ENCODE measurements at regions not wholly inside any gene's neighbourhood (a gene's known extent, or its start where the extent isn't known, plus 50 kb on each side); places are given as distances from the start of the nearest gene placed in this dataset.
"Not testable (repeated sequence)": the region's sequence is repeated elsewhere in the genome, so short reads cannot be mapped to it uniquely, and the experiment has no call there.

DNA sequence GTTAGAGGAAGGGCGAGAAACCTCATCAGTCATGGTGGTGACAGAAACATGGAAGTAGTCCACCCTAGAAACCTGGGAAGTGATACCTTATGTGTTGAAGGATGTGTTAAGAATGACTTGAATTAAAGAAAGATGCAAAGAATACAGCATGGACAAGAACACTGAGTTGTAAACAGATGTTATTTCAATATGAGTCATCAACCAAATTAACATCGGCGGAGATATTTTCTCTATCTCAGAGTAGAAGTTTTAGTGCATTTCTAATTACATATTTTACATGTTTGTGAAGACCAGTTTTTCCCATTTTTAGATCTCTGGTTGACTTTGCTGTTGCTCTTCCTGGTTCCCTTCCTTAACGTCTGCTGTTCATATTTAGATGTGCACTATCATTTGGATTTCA lies 268.8 kb upstream of the TBL1XR1 start:
- POLR2A ChIA-PET = no interaction called here
- DNase-seq (ENCODE audit: low read depth, low spot score) = no peak
- CTCF ChIA-PET = no interaction called here
- no peak overlapping the region for H3K4me3 ChIP-seq (ENCODE audit: low read depth, low read length)
- TF ChIP-seq, protein P1, sequence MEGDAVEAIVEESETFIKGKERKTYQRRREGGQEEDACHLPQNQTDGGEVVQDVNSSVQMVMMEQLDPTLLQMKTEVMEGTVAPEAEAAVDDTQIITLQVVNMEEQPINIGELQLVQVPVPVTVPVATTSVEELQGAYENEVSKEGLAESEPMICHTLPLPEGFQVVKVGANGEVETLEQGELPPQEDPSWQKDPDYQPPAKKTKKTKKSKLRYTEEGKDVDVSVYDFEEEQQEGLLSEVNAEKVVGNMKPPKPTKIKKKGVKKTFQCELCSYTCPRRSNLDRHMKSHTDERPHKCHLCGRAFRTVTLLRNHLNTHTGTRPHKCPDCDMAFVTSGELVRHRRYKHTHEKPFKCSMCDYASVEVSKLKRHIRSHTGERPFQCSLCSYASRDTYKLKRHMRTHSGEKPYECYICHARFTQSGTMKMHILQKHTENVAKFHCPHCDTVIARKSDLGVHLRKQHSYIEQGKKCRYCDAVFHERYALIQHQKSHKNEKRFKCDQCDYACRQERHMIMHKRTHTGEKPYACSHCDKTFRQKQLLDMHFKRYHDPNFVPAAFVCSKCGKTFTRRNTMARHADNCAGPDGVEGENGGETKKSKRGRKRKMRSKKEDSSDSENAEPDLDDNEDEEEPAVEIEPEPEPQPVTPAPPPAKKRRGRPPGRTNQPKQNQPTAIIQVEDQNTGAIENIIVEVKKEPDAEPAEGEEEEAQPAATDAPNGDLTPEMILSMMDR (IDR thresholded peaks at IDR 0.05; ENCODE audit: insufficient read depth, low read length, missing control alignments) = no peak

DNA sequence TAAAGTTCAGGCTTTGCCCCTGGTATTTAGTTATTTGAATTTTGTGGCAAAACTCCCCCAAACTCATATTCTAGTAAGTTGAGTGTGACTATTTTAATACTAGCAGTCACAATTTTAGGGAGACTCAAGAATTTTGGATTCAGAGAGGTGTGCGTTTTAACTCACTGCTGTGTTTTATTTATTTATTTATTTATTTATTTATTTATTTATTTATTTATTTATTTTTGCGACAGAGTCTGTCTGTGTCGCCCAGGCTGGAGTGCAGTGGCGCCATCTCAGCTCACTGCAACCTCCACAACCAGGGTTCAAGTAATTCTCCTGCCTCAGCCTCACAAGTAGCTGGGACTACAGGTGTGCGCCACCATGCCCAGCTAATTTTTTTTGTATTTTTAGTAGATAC lies 269.3 kb upstream of the TBL1XR1 start:
- CTCF ChIA-PET = interaction anchor here (2.0 kb wide), 1 partner anchor 312 kb away, joined by 5 read pairs; no protein-coding TSS in a partner anchor
- H3K4me3 ChIP-seq (ENCODE audit: low read depth, low read length); POLR2A ChIA-PET; DNase-seq (ENCODE audit: low read depth, low spot score): not testable (repeated sequence)

DNA sequence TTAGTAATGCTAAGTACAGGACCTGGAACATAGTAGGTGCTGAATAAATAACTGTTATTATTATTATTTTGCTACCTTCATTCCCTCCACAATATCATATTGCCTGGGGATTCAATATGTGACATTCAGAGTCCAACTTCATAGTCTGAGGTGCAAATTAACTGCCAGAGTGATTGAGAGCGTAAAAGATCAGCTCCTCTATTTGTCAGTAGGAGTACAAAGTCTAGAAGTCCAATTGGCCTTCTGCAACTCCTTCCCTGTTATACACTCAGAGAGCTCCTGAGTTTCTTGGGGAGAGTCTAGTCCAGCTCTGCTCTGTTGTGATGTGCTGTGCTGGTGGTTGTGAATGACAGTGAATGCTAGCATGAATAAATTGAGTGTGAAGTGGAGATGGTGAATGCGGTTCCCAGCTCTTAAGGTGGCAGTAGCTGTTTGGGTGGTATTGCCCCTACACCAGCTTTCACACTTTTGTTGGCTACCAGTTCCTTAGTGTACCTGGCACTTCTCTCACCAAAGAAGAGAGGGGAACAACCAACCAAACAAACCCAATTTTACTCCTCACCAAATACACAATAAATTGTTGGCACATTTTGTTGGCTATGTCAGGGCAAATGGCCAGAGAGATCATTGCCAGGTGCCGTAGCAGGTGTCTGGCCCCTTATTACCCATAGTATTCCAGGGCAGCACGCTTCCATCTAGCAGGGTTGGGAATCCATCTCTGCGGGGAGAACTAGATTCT lies 270.1 kb upstream of the TBL1XR1 start:
- H3K4me3 ChIP-seq (ENCODE audit: low read depth, low read length) = no peak overlapping the region
- POLR2A ChIA-PET = interaction anchor here (0.7 to 1.4 kb wide), 3 partner anchors 122 to 439 kb away, joined by 3 to 4 read pairs (median 3); no protein-coding TSS in a partner anchor
- DNase-seq (ENCODE audit: low read depth, low spot score) = no peak
- TF ChIP-seq, protein P1 (IDR thresholded peaks at IDR 0.05; ENCODE audit: insufficient read depth, low read length, missing control alignments) = no peak
- CTCF ChIA-PET = interaction anchor here (2.0 kb wide), 1 partner anchor 311 kb away, joined by 5 read pairs; no protein-coding TSS in a partner anchor

DNA sequence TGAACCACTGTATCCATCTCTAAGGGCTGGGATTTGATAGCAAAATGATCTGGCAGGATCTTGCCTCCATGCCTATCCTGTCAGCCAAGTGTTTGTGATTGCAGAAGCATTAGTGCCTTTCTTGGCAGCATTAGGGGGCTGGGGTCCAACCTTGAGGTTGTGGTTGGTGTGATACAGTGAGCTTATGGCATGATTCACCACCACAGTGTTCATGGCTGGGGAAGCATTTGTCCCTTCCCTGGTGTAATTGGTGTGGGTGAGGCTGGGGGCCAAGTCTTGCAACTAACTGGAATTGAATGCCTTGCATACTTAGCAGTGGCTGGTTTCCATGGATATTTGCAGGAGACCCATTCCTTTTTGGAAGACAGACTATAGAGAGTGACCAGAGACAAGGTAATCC lies 271.0 kb upstream of the TBL1XR1 start:
- ChIA-PET POLR2A (interaction anchor here (0.5 to 1.8 kb wide), 5 partner anchors 10 to 438 kb away, joined by 3 to 6 read pairs (median 3); no protein-coding TSS in a partner anchor), CTCF (interaction anchor here (1.5 to 2.0 kb wide), 2 partner anchors 251 to 310 kb away, joined by 3 to 5 read pairs; no protein-coding TSS in a partner anchor)
- no peak overlapping the region for H3K4me3 ChIP-seq (ENCODE audit: low read depth, low read length)
- TF ChIP-seq, protein P1 (IDR thresholded peaks at IDR 0.05; ENCODE audit: insufficient read depth, low read length, missing control alignments) = no peak
- DNase-seq (ENCODE audit: low read depth, low spot score) = peak; percentile 98

DNA sequence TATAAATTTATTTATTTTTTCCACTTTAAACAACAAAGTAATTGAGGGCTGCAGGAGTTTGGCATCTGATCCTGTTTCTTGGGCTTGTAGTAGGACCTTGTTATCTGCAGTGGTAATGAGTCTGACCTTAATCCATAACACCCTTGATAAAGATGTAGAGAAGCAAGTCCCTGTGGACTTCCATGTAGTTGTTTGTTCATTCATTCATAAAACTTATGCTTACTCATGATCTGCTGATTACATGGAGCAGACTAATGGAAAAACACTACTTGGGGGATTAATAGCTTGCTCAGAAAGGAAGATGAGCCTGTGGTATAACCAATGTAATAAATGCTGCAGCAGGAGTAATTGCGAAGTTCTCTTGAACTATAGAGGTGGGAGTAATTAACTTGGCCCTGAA lies 271.5 kb upstream of the TBL1XR1 start:
- DNase-seq (ENCODE audit: low read depth, low spot score) = no peak
- H3K4me3 ChIP-seq (ENCODE audit: low read depth, low read length) = no peak overlapping the region
- CTCF ChIA-PET = interaction anchor here (1.2 to 1.5 kb wide), 2 partner anchors 251 to 418 kb away, joined by 3 read pairs; no protein-coding TSS in a partner anchor
- TF ChIP-seq, protein P1 (IDR thresholded peaks at IDR 0.05; ENCODE audit: insufficient read depth, low read length, missing control alignments) = no peak
- POLR2A ChIA-PET = interaction anchor here (1.1 to 1.8 kb wide), 3 partner anchors 9 to 343 kb away, joined by 3 to 6 read pairs (median 4); no protein-coding TSS in a partner anchor

DNA sequence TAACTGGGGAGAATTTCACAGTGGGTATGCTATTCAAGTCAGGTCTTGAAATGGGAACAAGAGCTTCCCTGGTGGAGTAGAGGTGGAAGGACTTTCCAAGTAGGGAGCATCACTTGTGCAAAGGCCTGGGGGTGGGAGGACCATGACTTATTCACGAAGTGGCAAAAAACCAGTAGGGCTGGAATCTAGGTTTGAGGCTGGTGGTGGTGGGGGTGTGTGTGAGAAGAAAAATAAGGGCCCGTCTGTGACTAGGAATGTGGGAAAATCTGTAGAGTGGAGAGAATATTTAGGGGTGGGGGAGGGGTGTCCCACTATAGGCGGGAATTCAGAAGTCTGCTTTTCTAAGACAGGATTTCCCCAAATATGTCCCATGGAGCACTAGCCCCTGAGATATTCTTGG lies 271.9 kb upstream of the TBL1XR1 start:
- DNase-seq (ENCODE audit: low read depth, low spot score) = no peak
- ChIA-PET POLR2A (interaction anchor here (1.8 kb wide), 1 partner anchor 9 kb away, joined by 6 read pairs; no protein-coding TSS in a partner anchor), CTCF (interaction anchor here (1.2 to 1.5 kb wide), 2 partner anchors 252 to 418 kb away, joined by 3 read pairs; no protein-coding TSS in a partner anchor)
- TF ChIP-seq, protein P1 (IDR thresholded peaks at IDR 0.05; ENCODE audit: insufficient read depth, low read length, missing control alignments) = no peak
- H3K4me3 ChIP-seq (ENCODE audit: low read depth, low read length) = no peak overlapping the region

All from AG04449 (cell line).